PC-3 (cell line): ENCODE measurements at regions not wholly inside any gene's neighbourhood (a gene's known extent, or its start where the extent isn't known, plus 50 kb on each side); places are given as distances from the start of the nearest gene placed in this dataset.

Source experiments
- CTCF ChIP-seq: fragments of 300-600 bp; sonication (generic); conservative IDR thresholded peaks from 2 replicates; pipeline ENCODE4 v1.5.1; 2017; ENCODE audit warnings: antibody characterized with exemption, low read depth, mild to moderate bottlenecking, low read length
- EZH2 ChIP-seq: fragments of 300-600 bp; sonication (generic); IDR thresholded peaks from one replicate; pipeline ENCODE4 v1.6.1; 2017; ENCODE audit warnings: antibody characterized with exemption, mild to moderate bottlenecking, low read length; ENCODE audit not compliant: unreplicated experiment
- EZH2phosphoT487 ChIP-seq: fragments of 300-600 bp; sonication (generic); IDR thresholded peaks from 2 replicates; pipeline ENCODE4 v1.6.1; 2018; ENCODE audit warnings: mild to moderate bottlenecking, antibody characterized with exemption, low read length, borderline replicate concordance

GRCh38 chr20:51890003-51890402 lies 87.7 kb upstream of the SALL4 start:
- TF ChIP-seq CTCF, result no peak
- TF ChIP-seq EZH2, result no peak
- TF ChIP-seq EZH2phosphoT487, result no peak
